Panc1 (cell line): ENCODE measurements at regions not wholly inside any gene's neighbourhood (a gene's known extent, or its start where the extent isn't known, plus 50 kb on each side); places are given as distances from the start of the nearest gene placed in this dataset.

Experiments
- TCF7L2 ChIP-seq: IDR thresholded peaks from 2 replicates; pipeline ENCODE4 v1.6.1; 2011; ENCODE audit warnings: mild to moderate bottlenecking, low read depth, low read length, inconsistent platforms
- TF ChIP-seq, protein P1 (sequence below): fragments of 450-650 bp; IDR thresholded peaks from 2 replicates; pipeline ENCODE4 v1.5.1; 2017; ENCODE audit warnings: mild to moderate bottlenecking

DNA sequence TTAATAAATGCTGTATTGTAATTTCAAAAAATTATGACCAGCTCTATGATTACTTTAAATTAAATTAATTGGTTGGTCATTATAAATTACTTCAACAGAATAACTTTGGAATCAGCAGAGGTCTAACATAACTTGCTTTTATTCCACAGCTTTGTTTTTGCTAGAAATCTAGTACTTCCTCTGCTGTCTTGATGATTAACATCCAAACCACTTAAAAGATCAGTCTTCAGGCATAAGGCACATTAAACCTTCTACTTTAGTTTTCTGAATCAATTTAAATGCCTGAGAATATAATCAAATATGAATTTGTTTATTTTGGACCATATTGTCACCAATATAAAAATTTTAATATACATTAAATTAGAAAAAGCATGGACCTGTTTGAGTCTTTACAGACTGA is 465.3 kb downstream of the ARL4A start:
- TF ChIP-seq, protein P1, sequence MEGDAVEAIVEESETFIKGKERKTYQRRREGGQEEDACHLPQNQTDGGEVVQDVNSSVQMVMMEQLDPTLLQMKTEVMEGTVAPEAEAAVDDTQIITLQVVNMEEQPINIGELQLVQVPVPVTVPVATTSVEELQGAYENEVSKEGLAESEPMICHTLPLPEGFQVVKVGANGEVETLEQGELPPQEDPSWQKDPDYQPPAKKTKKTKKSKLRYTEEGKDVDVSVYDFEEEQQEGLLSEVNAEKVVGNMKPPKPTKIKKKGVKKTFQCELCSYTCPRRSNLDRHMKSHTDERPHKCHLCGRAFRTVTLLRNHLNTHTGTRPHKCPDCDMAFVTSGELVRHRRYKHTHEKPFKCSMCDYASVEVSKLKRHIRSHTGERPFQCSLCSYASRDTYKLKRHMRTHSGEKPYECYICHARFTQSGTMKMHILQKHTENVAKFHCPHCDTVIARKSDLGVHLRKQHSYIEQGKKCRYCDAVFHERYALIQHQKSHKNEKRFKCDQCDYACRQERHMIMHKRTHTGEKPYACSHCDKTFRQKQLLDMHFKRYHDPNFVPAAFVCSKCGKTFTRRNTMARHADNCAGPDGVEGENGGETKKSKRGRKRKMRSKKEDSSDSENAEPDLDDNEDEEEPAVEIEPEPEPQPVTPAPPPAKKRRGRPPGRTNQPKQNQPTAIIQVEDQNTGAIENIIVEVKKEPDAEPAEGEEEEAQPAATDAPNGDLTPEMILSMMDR, result no peak
- TF ChIP-seq TCF7L2, result no peak
